GM10266 (cell line): ENCODE measurements at regions not wholly inside any gene's neighbourhood (a gene's known extent, or its start where the extent isn't known, plus 50 kb on each side); places are given as distances from the start of the nearest gene placed in this dataset.

Experiments
- DNase-seq: peaks from one replicate; pipeline ENCODE4 v3.0.0; 2012; ENCODE audit errors: extremely low spot score
- TF ChIP-seq, protein P1 (sequence below): IDR thresholded peaks from 2 replicates; pipeline ENCODE4 v1.5.1; 2012; ENCODE audit warnings: mild to moderate bottlenecking, low read depth; ENCODE audit not compliant: control insufficient read depth, insufficient read depth; ENCODE audit errors: missing control alignments

DNA sequence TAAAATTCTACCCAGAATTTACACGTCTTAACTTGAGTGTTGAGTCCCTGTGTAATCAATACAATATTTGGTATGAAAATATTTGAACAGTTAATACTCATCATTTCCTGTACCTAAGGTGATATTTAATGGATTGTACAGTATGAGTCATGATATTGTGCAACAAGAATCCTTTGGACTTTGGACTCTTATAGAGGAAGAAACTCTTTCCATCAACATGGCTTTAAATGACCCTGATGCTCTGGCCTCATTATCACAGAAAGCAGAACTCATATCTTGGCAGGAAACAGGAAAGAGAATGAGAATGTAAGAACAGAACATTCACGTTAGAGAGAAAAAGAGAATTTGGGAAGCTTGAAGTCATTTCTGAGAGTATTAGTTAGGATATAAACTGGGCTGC, 168.8 kb upstream of the B3GALT2 start:
- no peak for DNase-seq

DNA sequence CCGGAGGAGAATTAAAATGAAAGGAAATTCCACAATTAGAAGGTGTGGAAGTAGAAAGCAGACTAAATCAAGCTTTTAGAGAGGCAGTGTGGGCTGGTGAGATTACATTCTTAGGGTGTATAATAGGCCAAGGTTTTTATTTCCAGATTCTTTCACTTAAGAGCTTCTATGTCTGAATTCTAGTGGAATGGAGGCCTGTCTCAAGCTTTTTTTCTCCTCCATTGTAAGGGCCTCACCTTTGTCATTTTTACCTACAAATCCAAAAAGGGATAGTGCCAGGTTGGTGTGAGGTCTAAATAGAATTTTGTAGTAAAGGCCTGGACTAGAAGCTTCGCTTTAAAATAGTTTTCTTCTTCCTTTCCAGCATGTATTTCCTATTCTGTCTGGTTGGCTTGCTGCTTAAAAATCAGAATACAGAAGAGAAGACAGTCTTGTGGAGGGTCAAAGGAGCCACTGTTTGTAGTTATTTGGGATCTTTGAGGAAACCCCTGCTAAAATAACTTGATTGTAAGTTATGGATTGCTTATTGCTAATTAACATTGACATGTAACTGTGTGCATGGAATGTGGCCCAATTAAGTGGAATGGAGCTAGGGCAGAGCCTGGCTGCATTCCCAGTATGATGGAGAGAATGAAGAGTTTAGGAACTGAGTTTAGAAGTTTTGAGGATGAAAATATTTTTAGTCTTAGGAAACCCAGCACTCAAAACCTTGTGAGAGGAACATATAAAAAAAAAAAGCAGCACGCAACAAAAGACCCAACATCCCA, 162.5 kb upstream of the B3GALT2 start:
- TF ChIP-seq, protein P1, sequence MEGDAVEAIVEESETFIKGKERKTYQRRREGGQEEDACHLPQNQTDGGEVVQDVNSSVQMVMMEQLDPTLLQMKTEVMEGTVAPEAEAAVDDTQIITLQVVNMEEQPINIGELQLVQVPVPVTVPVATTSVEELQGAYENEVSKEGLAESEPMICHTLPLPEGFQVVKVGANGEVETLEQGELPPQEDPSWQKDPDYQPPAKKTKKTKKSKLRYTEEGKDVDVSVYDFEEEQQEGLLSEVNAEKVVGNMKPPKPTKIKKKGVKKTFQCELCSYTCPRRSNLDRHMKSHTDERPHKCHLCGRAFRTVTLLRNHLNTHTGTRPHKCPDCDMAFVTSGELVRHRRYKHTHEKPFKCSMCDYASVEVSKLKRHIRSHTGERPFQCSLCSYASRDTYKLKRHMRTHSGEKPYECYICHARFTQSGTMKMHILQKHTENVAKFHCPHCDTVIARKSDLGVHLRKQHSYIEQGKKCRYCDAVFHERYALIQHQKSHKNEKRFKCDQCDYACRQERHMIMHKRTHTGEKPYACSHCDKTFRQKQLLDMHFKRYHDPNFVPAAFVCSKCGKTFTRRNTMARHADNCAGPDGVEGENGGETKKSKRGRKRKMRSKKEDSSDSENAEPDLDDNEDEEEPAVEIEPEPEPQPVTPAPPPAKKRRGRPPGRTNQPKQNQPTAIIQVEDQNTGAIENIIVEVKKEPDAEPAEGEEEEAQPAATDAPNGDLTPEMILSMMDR, result no peak
- no peak for DNase-seq

More for the DNA sequence above, 168.8 kb upstream of the B3GALT2 start:
- TF ChIP-seq, protein P1, result no peak

DNA sequence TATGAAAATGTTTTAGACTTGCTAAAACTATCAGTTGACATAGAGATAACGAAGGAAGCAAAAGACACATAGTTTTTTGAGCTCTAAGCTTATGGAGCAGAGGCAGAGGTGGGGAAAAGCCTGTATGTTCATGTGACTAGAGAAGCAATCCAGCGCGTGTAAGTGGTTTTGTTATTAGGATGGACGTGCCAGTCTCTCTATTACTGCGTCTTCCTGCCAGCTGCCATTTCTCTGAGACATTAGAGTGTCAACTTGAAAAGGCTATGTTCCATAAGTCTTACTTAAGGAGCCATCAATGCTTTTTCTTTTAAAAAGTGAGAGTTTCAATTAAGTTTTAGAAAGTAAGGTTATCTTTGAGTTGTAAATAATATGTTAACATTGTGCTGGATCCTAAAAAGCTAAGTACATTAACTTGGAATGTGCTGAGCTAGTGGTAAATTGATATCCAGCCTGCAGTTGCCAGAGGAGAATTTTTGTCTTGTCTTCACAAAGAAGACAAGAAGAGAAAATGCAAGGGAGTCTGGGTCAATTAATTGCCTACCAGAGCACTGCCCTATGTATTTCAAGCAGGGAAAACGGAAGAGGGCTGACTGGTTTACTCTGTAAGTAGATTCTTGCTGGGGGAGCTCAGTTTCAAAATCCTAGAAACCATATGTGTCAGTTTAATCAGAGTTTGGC, 161.8 kb upstream of the B3GALT2 start:
- no peak for DNase-seq
- TF ChIP-seq, protein P1, result no peak

DNA sequence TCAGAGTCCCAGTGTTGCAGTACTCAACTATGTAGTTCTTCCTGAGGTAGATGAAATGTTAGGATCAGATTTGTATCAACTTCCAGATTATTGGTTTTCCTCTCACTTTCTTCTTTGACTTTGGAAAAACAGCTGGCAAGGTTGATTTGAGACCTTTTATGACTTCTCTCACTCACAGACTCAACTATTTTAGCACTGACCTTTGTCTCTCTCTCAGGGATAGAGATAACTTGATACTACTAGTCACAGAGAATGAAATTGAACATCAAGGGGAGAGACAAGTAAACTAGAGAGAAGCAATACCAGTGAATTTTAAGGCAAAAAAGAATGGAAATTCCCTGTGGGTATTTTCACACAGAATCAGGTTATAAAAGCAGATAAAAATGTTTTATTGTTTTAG, 159.7 kb upstream of the B3GALT2 start:
- no peak for DNase-seq
- TF ChIP-seq, protein P1, result no peak

DNA sequence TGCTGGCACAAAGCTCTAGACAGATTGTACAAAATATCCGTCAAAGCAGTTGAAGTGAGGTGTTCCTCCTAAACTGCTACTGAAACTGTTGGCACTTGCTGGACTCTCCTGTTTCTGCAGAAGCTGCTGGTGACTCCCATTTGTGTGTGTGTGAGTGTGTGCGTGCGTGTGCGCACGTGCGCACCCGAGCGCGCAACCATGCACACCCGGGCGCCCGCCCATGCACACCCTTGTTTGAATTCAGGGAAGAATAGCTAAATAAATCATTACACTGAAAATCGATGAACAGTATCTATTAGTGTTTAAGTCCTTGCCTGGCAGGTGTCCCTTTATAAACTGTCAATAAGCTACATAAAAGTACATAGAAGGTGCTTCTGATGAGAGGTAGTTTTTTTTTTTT, 156.4 kb upstream of the B3GALT2 start:
- TF ChIP-seq, protein P1, result no peak
- no peak for DNase-seq

DNA sequence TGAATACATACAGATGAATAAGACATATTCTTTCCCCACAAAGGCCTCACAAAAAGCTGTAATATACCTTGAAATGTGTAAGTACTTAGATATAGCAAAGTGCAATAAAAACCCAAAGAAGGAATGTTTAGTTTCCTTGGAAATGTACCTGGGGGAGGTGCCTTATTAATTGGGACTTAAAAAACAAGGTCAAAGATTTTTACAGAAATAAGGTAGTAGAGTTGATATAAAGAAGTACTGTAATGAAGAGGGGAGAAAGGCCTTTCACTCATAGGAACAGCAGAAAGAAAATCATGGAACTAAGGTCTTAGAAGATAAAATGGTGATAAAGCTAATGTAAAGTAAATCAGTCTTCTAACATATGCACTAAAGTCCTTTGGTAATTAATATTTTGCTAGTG, 153.9 kb upstream of the B3GALT2 start:
- TF ChIP-seq, protein P1, result no peak
- no peak for DNase-seq

DNA sequence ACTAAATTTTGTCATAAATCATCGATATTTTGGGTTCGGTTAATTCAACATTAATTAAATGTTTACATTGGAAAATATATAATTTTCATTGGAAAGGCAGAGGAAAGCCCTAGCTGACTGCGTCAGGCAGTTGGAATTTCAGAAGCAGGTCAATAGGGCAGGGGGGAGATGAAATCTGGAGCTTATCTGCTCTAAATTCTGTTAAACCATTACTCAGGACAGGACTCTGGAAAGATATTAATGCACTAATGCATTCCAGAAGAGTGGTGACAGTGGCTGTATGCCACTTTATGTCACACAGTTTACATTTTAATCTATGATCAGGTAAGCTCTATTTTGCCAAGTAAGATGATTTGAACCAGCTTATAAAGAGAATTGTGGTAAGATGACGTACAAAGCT, 153.0 kb upstream of the B3GALT2 start:
- no peak for DNase-seq
- TF ChIP-seq, protein P1, result no peak
